Prostate gland (tissue), 2 donors: ENCODE measurements at regions not wholly inside any gene's neighbourhood (a gene's known extent, or its start where the extent isn't known, plus 50 kb on each side); places are given as distances from the start of the nearest gene placed in this dataset.

ENCODE experiments used
- POLR2A ChIP-seq: fragments of 450-650 bp; IDR thresholded peaks from one replicate; pipeline ENCODE4 v1.6.1; 2016; ENCODE audit warnings: antibody characterized with exemption, mild to moderate bottlenecking
- TF ChIP-seq, protein P1 (sequence below), 4 experiments: fragments of 200-600 bp in 2 of 4; fragments of 450-650 bp in 2 of 4; sonication (generic) in 2 of 4; IDR thresholded peaks; 1 replicate in 3 of 4; 2 replicates in 1 of 4; pipeline ENCODE4 v1.5.1; 2016 to 2019; ENCODE audit warnings: antibody characterized with exemption in 4 of 4, mild to moderate bottlenecking in 2 of 4, moderate library complexity in 2 of 4

- TF ChIP-seq, protein P1, sequence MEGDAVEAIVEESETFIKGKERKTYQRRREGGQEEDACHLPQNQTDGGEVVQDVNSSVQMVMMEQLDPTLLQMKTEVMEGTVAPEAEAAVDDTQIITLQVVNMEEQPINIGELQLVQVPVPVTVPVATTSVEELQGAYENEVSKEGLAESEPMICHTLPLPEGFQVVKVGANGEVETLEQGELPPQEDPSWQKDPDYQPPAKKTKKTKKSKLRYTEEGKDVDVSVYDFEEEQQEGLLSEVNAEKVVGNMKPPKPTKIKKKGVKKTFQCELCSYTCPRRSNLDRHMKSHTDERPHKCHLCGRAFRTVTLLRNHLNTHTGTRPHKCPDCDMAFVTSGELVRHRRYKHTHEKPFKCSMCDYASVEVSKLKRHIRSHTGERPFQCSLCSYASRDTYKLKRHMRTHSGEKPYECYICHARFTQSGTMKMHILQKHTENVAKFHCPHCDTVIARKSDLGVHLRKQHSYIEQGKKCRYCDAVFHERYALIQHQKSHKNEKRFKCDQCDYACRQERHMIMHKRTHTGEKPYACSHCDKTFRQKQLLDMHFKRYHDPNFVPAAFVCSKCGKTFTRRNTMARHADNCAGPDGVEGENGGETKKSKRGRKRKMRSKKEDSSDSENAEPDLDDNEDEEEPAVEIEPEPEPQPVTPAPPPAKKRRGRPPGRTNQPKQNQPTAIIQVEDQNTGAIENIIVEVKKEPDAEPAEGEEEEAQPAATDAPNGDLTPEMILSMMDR (IDR thresholded peaks at IDR 0.05): no peak
- TF ChIP-seq POLR2A: no peak
Observed at GRCh38 chr18:29156531-29156930, 979.6 kb upstream of the CDH2 start.
